Heart left ventricle (tissue), 13 donors: ENCODE measurements at regions not wholly inside any gene's neighbourhood (a gene's known extent, or its start where the extent isn't known, plus 50 kb on each side); places are given as distances from the start of the nearest gene placed in this dataset.

Experiments used
- CTCF ChIP-seq, 12 donors: fragments of 200-600 bp; sonication (generic) in 4 of 12; IDR thresholded peaks; one replicate each; pipeline versions ENCODE4 v1.5.0 to v1.8.0; 2018 to 2022; ENCODE audit warnings: antibody characterized with exemption in 12 of 12, mild to moderate bottlenecking in 5 of 12
- POLR2A ChIP-seq, 2 donors: fragments of 450-650 bp; IDR thresholded peaks; one replicate each; pipeline ENCODE4 v1.6.1; 2017; ENCODE audit warnings: antibody characterized with exemption in 2 of 2, mild to moderate bottlenecking in 2 of 2, moderate library complexity in 2 of 2
- donor health status: ischemic (EF 13 %, LVEDD 7.1; RV severe dilation, severe dysfunction).
- donor health status: DM: no; HTN: yes; CAD: no.
- donor health status: DM: no; HTN: no; CAD: no.
- donor health status: ischemic (EF 25% LVEDD 6.9; RV normal size, moderate dysfunction).
- donor health status: ischemic (EF 25% LVEDD 5.7; RV mildly dilated, moderate dysfunction).
- donor health status: ischemic (EF 35%, LVEDD 5.7; RV mildly dilated, moderate dysfunction).
- donor health status: nonischemic (EF 11% LVEDD 7.7; RV severe dilation, severe dysfunction).
- donor health status: DM: yes; HTN: yes; CAD: no.
- donor health status: PGD.
- donor health status: ischemic (EF 29% LVEDD 5.4; RV normal size, mild dysfunction).
- donor health status: nonischemic (EF 23%, LVEDD 6.1; RV moderate dilation, normal function).

DNA sequence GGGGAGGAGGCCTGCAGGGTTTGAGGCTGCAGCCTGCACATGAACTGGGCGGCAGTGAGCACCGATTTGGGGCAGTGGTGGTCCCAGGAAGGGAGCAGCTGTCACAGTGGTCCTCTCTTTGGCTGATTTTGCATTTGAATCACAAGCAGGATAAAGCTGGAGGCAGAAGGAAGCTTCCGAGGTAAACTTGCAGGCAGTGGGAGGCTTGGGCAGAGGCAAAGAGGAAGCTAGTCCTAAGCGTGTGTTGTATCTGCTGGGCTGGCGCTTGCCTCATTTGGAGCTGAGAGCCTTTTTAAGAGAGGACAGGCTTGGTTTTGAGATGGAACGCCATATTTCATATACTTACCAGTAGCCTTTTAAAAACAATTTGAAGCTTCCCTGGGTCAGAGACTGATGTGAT is 177.2 kb upstream of the PODXL start:
- TF ChIP-seq POLR2A (IDR thresholded peaks at IDR 0.05) (no peak), CTCF (IDR thresholded peaks at IDR 0.05) (no peak)
